DND-41 (cell line): ENCODE measurements at regions not wholly inside any gene's neighbourhood (a gene's known extent, or its start where the extent isn't known, plus 50 kb on each side); places are given as distances from the start of the nearest gene placed in this dataset.

ENCODE experiments used
- EZH2 ChIP-seq: IDR thresholded peaks from 3 replicates; pipeline ENCODE4 v1.6.1; 2012; ENCODE audit warnings: borderline replicate concordance, low read depth, mild to moderate bottlenecking, moderate library complexity, low read length, inconsistent platforms; ENCODE audit not compliant: severe bottlenecking
- TF ChIP-seq, protein P1 (sequence below): IDR thresholded peaks from 2 replicates; pipeline ENCODE4 v1.5.1; 2012; ENCODE audit warnings: borderline replicate concordance, low read length, moderate library complexity, mild to moderate bottlenecking; ENCODE audit not compliant: poor library complexity, severe bottlenecking; ENCODE audit errors: extremely low read depth

DNA sequence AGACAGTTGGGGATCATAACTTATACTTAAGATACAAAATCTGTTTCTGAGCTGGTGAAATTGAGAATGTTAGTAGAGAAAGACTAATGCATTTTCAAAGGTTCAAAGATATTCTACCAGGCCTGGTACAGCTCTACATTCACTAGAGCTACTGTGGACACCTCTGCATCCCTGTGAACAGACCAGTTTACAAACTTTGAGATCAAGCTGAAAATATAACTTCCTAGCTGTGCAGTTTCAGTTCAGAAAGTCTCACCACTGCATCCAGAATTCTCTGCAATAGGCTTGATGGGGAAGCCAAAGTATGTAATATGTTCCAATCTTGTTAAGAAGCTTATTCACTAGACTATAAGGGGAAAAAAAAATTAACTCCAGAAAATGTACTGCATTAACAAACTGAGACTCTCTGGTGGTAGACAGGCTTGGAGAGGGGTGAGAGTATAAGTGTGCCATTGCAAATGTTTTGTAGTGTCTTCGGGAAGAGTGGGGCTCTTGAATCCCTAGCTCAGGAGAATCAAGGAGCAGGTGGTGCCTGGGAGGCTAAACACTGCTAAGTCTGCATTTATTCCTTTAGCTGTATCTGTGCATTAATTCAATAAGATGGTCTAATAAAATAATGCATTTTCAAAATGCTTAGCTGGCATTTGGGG lies 671.9 kb downstream of the NR2F1-AS1 start:
- TF ChIP-seq, protein P1, sequence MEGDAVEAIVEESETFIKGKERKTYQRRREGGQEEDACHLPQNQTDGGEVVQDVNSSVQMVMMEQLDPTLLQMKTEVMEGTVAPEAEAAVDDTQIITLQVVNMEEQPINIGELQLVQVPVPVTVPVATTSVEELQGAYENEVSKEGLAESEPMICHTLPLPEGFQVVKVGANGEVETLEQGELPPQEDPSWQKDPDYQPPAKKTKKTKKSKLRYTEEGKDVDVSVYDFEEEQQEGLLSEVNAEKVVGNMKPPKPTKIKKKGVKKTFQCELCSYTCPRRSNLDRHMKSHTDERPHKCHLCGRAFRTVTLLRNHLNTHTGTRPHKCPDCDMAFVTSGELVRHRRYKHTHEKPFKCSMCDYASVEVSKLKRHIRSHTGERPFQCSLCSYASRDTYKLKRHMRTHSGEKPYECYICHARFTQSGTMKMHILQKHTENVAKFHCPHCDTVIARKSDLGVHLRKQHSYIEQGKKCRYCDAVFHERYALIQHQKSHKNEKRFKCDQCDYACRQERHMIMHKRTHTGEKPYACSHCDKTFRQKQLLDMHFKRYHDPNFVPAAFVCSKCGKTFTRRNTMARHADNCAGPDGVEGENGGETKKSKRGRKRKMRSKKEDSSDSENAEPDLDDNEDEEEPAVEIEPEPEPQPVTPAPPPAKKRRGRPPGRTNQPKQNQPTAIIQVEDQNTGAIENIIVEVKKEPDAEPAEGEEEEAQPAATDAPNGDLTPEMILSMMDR = no peak
- no peak for TF ChIP-seq EZH2
